ENCODE measurements at regions not wholly inside any gene's neighbourhood (a gene's known extent, or its start where the extent isn't known, plus 50 kb on each side); places are given as distances from the start of the nearest gene placed in this dataset.

GRCh38 chr13:110037925-110038573, 251.7 kb upstream of the IRS2 start:
- TF ChIP-seq, protein P1, sequence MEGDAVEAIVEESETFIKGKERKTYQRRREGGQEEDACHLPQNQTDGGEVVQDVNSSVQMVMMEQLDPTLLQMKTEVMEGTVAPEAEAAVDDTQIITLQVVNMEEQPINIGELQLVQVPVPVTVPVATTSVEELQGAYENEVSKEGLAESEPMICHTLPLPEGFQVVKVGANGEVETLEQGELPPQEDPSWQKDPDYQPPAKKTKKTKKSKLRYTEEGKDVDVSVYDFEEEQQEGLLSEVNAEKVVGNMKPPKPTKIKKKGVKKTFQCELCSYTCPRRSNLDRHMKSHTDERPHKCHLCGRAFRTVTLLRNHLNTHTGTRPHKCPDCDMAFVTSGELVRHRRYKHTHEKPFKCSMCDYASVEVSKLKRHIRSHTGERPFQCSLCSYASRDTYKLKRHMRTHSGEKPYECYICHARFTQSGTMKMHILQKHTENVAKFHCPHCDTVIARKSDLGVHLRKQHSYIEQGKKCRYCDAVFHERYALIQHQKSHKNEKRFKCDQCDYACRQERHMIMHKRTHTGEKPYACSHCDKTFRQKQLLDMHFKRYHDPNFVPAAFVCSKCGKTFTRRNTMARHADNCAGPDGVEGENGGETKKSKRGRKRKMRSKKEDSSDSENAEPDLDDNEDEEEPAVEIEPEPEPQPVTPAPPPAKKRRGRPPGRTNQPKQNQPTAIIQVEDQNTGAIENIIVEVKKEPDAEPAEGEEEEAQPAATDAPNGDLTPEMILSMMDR (IDR thresholded peaks at IDR 0.05), result no peak
- TF ChIP-seq POLR2A (IDR thresholded peaks at IDR 0.05), result no peak
- no peak overlapping the region for H3K4me3 ChIP-seq (ENCODE audit: low read depth, poor library complexity, severe bottlenecking)
- intact Hi-C loops (cut with DNase I; ENCODE audit: low total_unique reads), result no loop called here
- whole genome bisulfite sequencing, 2 donors, result 89 to 94% methylated on average over 2 of the region's 2 CpGs
- DNase-seq (ENCODE audit: low spot score in 2 of 2), result no peak

GRCh38 chr13:110036060-110036459, 249.7 kb upstream of the IRS2 start:
- no peak overlapping the region for H3K4me3 ChIP-seq (ENCODE audit: low read depth, poor library complexity, severe bottlenecking)
- DNase-seq (ENCODE audit: low spot score in 2 of 2), result no peak
- TF ChIP-seq POLR2A (IDR thresholded peaks at IDR 0.05), result no peak
- TF ChIP-seq, protein P1 (IDR thresholded peaks at IDR 0.05), result no peak
- WGBS, 2 donors, result 93% methylated on average over 3 of the region's 3 CpGs
- intact Hi-C loops (cut with DNase I; ENCODE audit: low total_unique reads), result no loop called here

DNA sequence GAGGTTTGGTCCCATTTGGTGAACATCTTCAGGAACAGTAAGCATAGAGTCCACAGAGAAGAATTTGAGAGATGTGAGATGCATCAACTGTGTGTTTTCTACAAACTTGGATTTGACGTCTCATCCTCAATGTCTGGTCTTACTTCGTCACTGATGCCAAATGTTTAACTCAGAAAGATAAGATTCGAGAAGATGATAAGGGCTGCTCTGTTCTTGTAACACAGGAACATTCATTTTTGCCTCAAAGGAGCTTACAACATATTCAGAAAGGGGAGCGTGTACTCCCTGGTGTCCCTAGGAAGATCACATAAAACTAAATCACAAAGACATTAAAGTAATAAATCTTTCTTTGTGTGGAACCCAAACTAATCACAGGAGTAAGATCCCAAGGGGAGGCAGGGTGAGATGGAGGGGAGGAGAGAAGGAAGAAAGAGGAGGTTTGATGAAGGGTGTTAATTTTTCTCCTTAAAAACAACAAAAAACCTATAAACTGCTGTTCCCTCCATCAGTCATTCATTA, 247.7 kb upstream of the IRS2 start:
- no peak overlapping the region for H3K4me3 ChIP-seq (ENCODE audit: low read depth, poor library complexity, severe bottlenecking)
- 64% methylated on average over 4 of the region's 4 CpGs for WGBS, 2 donors
- no peak for DNase-seq (ENCODE audit: low spot score in 2 of 2)
- intact Hi-C loops (cut with DNase I; ENCODE audit: low total_unique reads), result no loop called here
- no peak for TF ChIP-seq POLR2A (IDR thresholded peaks at IDR 0.05)
- TF ChIP-seq, protein P1 (IDR thresholded peaks at IDR 0.05), result no peak

DNA sequence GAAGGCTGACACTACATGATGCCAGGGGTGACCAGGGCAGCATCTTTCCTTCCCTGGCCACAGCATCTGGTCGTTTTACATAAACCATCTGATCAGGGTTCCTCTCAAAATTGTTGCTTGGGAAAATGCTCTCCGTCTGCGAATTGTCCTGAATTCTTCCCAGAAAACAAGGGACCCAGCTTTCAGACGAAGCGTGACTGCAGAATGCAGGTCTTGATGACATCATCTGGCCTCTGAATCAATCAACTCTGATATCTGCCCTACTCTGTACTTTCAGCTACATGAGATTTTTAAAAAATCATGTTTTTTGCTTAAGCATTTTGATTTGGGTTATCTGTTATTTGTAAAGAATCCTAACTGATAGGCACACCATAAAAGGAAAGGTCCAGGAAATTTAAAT, 246.6 kb upstream of the IRS2 start:
- DNase-seq (ENCODE audit: low spot score in 2 of 2), result no peak
- intact Hi-C loops (cut with DNase I; ENCODE audit: low total_unique reads), result no loop called here
- WGBS, 2 donors, result 65 to 67% methylated on average over 5 of the region's 5 CpGs
- no peak overlapping the region for H3K4me3 ChIP-seq (ENCODE audit: low read depth, poor library complexity, severe bottlenecking)
- TF ChIP-seq, protein P1 (IDR thresholded peaks at IDR 0.05), result no peak
- no peak for TF ChIP-seq POLR2A (IDR thresholded peaks at IDR 0.05)

GRCh38 chr13:110030394-110030928, 244.1 kb upstream of the IRS2 start:
- H3K4me3 ChIP-seq (ENCODE audit: low read depth, poor library complexity, severe bottlenecking), result no peak overlapping the region
- WGBS, 2 donors, result 76 to 92% methylated on average over 7 of the region's 7 CpGs
- intact Hi-C loops (cut with DNase I; ENCODE audit: low total_unique reads), result no loop called here
- TF ChIP-seq POLR2A (IDR thresholded peaks at IDR 0.05), result no peak
- TF ChIP-seq, protein P1 (IDR thresholded peaks at IDR 0.05), result no peak
- no peak for DNase-seq (ENCODE audit: low spot score in 2 of 2)

All from lower leg skin (tissue), 4 donors.